Keratinocyte (primary cell): ENCODE measurements at regions not wholly inside any gene's neighbourhood (a gene's known extent, or its start where the extent isn't known, plus 50 kb on each side); places are given as distances from the start of the nearest gene placed in this dataset.

Experiments used
- DNase-seq: peaks from one replicate; pipeline ENCODE4 v3.0.0-alpha.2; 2011; ENCODE audit warnings: low read depth, missing footprints, low spot score
- FAIRE-seq: peaks from 2 replicates; lab custom pipeline; 2011; peaks lifted over from hg19 to GRCh38; lab: Jason Lieb, UNC
- H2AFZ ChIP-seq: 2 replicates; pipeline ENCODE4 v1.6.0; 2012; ENCODE audit warnings: low read length, control low read depth, inconsistent platforms; ENCODE audit not compliant: control insufficient read depth
- H3K27ac ChIP-seq: 2 replicates; pipeline ENCODE4 v1.5.1; 2011; ENCODE audit warnings: low read length; ENCODE audit not compliant: control insufficient read depth, insufficient read depth
- H3K27me3 ChIP-seq: 3 replicates; pipeline ENCODE4 v1.6.0; 2011; ENCODE audit warnings: low read length; ENCODE audit not compliant: control insufficient read depth, insufficient read depth; ENCODE audit errors: extremely low read depth
- H3K36me3 ChIP-seq, 2 experiments: 2 replicates in 1 of 2; 3 replicates in 1 of 2; pipeline ENCODE4 v1.5.1; 2011; ENCODE audit warnings: low read length in 2 of 2, mild to moderate bottlenecking in 1 of 2; ENCODE audit not compliant: control insufficient read depth in 2 of 2, insufficient read depth in 2 of 2; ENCODE audit errors: extremely low read depth in 1 of 2
- H3K4me1 ChIP-seq: 3 replicates; pipeline ENCODE4 v1.5.1; 2011; ENCODE audit warnings: low read length; ENCODE audit not compliant: control insufficient read depth, insufficient read depth; ENCODE audit errors: extremely low read depth
- H3K4me2 ChIP-seq: 3 replicates; pipeline ENCODE4 v1.6.0; 2011; ENCODE audit warnings: low read depth, low read length; ENCODE audit not compliant: control insufficient read depth, insufficient read depth; ENCODE audit errors: extremely low read depth
- H3K4me3 ChIP-seq, 3 experiments: fragments of 200-600 bp in 1 of 3; sonication (generic) in 1 of 3; 2 replicates in 2 of 3; 3 replicates in 1 of 3; pipeline ENCODE4 v1.5.1; 2011 to 2016; ENCODE audit warnings: low read length in 3 of 3, mild to moderate bottlenecking in 3 of 3, control low read depth in 2 of 3, inconsistent platforms in 1 of 3, low read depth in 1 of 3, mixed read lengths in 1 of 3, mixed run types in 1 of 3, moderate library complexity in 1 of 3; ENCODE audit not compliant: control insufficient read depth in 2 of 3, insufficient read depth in 2 of 3; ENCODE audit errors: extremely low read depth in 1 of 3
- H3K79me2 ChIP-seq: 2 replicates; pipeline ENCODE4 v1.6.0; 2012; ENCODE audit warnings: low read length; ENCODE audit not compliant: control insufficient read depth, insufficient read depth
- H3K9ac ChIP-seq: 3 replicates; pipeline ENCODE4 v1.6.0; 2011; ENCODE audit warnings: low read length; ENCODE audit not compliant: control insufficient read depth, insufficient read depth; ENCODE audit errors: extremely low read depth
- H3K9me1 ChIP-seq: 3 replicates; pipeline ENCODE4 v1.6.0; 2011; ENCODE audit warnings: low read length; ENCODE audit not compliant: control insufficient read depth, insufficient read depth; ENCODE audit errors: extremely low read depth
- H3K9me3 ChIP-seq: 2 replicates; pipeline ENCODE4 v1.5.1; 2012; ENCODE audit warnings: low read depth, low read length; ENCODE audit not compliant: control insufficient read depth
- H4K20me1 ChIP-seq: 3 replicates; pipeline ENCODE4 v1.6.0; 2011; ENCODE audit warnings: low read length; ENCODE audit not compliant: control insufficient read depth, insufficient read depth; ENCODE audit errors: extremely low read depth
- EZH2 ChIP-seq: IDR thresholded peaks from one replicate; pipeline ENCODE4 v1.6.1; 2012; ENCODE audit warnings: inconsistent platforms, mild to moderate bottlenecking, low read length, moderate library complexity
- dilution Hi-C: fragments of 300-500 bp; cut with MboI; formaldehyde crosslinking; loops from one replicate; pipeline ENCODE4 v1.7.0; 2020; ENCODE audit warnings: low sequenced_read_pairs; ENCODE audit not compliant: extremely low pct_ligation_motif_present
- TF ChIP-seq, protein P1 (sequence below), 3 experiments: IDR thresholded peaks in 1 of 3; conservative IDR thresholded peaks in 1 of 3; optimal IDR thresholded peaks in 1 of 3; 2 replicates in 2 of 3; 3 replicates in 1 of 3; pipeline versions ENCODE3 to v1.5.1; 2011; ENCODE audit warnings: low read length in 3 of 3, mild to moderate bottlenecking in 3 of 3, moderate library complexity in 2 of 3, control low read depth in 1 of 3, inconsistent platforms in 1 of 3; ENCODE audit not compliant: insufficient read depth in 2 of 3; ENCODE audit errors: extremely low read depth in 1 of 3

DNA sequence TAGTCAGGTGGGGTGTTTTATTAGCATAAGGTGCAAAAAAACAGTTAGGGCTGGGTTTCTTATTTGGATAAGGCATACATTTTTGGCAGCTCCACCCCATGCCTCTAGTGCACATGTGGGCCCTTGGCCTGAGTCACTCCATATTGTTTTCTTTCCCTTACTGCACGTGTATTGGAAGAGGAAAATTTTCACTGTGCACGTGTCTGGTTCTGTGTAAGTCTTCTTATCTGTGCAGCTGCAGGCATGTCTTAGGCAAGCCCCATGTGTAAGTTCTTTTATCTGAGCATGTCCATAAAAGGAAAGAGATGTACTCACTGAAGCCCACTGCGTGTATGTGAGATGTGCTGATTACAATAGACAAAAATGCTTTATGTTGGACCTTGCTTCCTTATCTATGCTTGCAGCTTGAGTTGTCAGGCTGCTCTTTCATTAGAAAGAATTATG, 540.3 kb upstream of the IGFBP3 start:
- TF ChIP-seq, protein P1, sequence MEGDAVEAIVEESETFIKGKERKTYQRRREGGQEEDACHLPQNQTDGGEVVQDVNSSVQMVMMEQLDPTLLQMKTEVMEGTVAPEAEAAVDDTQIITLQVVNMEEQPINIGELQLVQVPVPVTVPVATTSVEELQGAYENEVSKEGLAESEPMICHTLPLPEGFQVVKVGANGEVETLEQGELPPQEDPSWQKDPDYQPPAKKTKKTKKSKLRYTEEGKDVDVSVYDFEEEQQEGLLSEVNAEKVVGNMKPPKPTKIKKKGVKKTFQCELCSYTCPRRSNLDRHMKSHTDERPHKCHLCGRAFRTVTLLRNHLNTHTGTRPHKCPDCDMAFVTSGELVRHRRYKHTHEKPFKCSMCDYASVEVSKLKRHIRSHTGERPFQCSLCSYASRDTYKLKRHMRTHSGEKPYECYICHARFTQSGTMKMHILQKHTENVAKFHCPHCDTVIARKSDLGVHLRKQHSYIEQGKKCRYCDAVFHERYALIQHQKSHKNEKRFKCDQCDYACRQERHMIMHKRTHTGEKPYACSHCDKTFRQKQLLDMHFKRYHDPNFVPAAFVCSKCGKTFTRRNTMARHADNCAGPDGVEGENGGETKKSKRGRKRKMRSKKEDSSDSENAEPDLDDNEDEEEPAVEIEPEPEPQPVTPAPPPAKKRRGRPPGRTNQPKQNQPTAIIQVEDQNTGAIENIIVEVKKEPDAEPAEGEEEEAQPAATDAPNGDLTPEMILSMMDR (optimal IDR thresholded peaks at IDR 0.05 in 1 of 3, IDR thresholded peaks at IDR 0.05 in 1 of 3, conservative IDR thresholded peaks at IDR 0.05 in 1 of 3; ENCODE audit: extremely low read depth in 1 of 3, insufficient read depth in 2 of 3, low read length in 3 of 3), result no peak
- TF ChIP-seq EZH2, result no peak
- H3K9me3 ChIP-seq, result peaks cover 6% of the 10 kb centered on the region
- no peak for FAIRE-seq
- peaks cover 5% of the 10 kb centered on the region for H3K4me1 ChIP-seq
- H3K36me3 ChIP-seq, result no peaks in the 10 kb centered on the region
- H3K4me2 ChIP-seq, result no peak overlapping the region
- H3K27me3 ChIP-seq, result no peaks in the 10 kb centered on the region
- dilution Hi-C loops, result no loop called here
- no peak for DNase-seq
- no peaks in the 10 kb centered on the region for H4K20me1 ChIP-seq
- H3K9me1 ChIP-seq, result no peaks in the 10 kb centered on the region
- H3K79me2 ChIP-seq, result no peaks in the 10 kb centered on the region
- no peak overlapping the region for H2AFZ ChIP-seq
- no peak overlapping the region for H3K27ac ChIP-seq
- H3K4me3 ChIP-seq, result no peak overlapping the region
- no peak overlapping the region for H3K9ac ChIP-seq

DNA sequence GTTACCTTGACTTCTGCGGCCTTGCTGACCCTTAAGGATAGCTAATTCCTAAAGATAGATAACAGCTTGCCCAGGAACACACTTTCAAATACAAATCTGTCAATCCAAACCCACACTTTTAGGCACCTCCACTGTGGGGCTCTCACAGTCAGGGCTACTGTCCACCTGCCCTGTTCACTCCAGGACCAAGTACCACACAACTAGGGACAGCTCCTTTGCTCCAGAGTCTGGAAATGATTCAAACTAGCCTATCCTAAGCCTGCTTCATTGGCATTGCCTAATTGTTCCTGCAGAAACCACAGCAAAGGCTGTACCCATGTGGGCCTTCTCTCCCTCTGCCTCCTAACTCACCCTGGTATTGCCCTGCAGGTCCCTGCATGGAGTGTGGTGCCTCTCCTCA, 538.9 kb upstream of the IGFBP3 start:
- TF ChIP-seq, protein P1 (optimal IDR thresholded peaks at IDR 0.05 in 1 of 3, IDR thresholded peaks at IDR 0.05 in 1 of 3, conservative IDR thresholded peaks at IDR 0.05 in 1 of 3; ENCODE audit: extremely low read depth in 1 of 3, insufficient read depth in 2 of 3, low read length in 3 of 3), result no peak
- TF ChIP-seq EZH2, result no peak
- dilution Hi-C loops, result no loop called here
- no peaks in the 10 kb centered on the region for H3K36me3 ChIP-seq

More for the DNA sequence above, 538.9 kb upstream of the IGFBP3 start:
- no peaks in the 10 kb centered on the region for H3K79me2 ChIP-seq
- no peak overlapping the region for H3K4me3 ChIP-seq
- H3K9ac ChIP-seq, result no peak overlapping the region
- FAIRE-seq (no peak), DNase-seq (no peak)
- no peak overlapping the region for H3K27ac ChIP-seq
- H3K4me2 ChIP-seq, result no peak overlapping the region
- peaks cover 18% of the 10 kb centered on the region for H3K4me1 ChIP-seq
- H4K20me1 ChIP-seq, result no peaks in the 10 kb centered on the region
- no peaks in the 10 kb centered on the region for H3K9me1 ChIP-seq
- H3K27me3 ChIP-seq, result no peaks in the 10 kb centered on the region
- H3K9me3 ChIP-seq, result peaks cover 6% of the 10 kb centered on the region
- no peak overlapping the region for H2AFZ ChIP-seq
